H1 (cell line): ENCODE measurements at regions not wholly inside any gene's neighbourhood (a gene's known extent, or its start where the extent isn't known, plus 50 kb on each side); places are given as distances from the start of the nearest gene placed in this dataset.

Source experiments
- CTCF ChIA-PET: fragments of 300-600 bp; sonication (Branson Sonifier 250); formaldehyde crosslinking; loops from one replicate; lab custom pipeline; 2021; ENCODE audit not compliant: partially characterized antibody; lab: Charles Lee
- POLR2A ChIA-PET: fragments of 300-600 bp; sonication (Branson Sonifier 250); formaldehyde crosslinking; loops from one replicate; lab custom pipeline; 2021; ENCODE audit warnings: inconsistent platforms; ENCODE audit not compliant: partially characterized antibody; lab: Charles Lee
- DNase-seq, 2 experiments: peaks; one replicate each; pipeline versions ENCODE4 v3.0.0 to v3.0.0-alpha.2; 2010 to 2022; ENCODE audit warnings: low spot score in 2 of 2, low read depth in 1 of 2, mixed read lengths in 1 of 2
- FAIRE-seq: peaks from 2 replicates; lab custom pipeline; 2011; peaks lifted over from hg19 to GRCh38; lab: Jason Lieb, UNC
- H2AFZ ChIP-seq: 2 replicates; pipeline ENCODE4 v1.8.1; 2012; ENCODE audit warnings: low read length, inconsistent platforms
- H2AK5ac ChIP-seq: 2 replicates; pipeline ENCODE4 v1.6.1; 2013; ENCODE audit warnings: low read depth, low read length
- H2BK120ac ChIP-seq: replicated peaks from 2 replicates; pipeline ENCODE3; 2013; ENCODE audit warnings: low read depth, low read length, inconsistent platforms
- H2BK12ac ChIP-seq: 2 replicates; pipeline ENCODE4 v1.6.1; 2013; ENCODE audit warnings: low read depth, low read length
- H2BK15ac ChIP-seq: 2 replicates; pipeline ENCODE4 v1.6.1; 2013; ENCODE audit warnings: low read length
- H2BK20ac ChIP-seq: 2 replicates; pipeline ENCODE4 v1.6.1; 2013; ENCODE audit warnings: low read length
- H2BK5ac ChIP-seq: 2 replicates; pipeline ENCODE4 v1.6.1; 2013; ENCODE audit warnings: low read depth, low read length
- H3K14ac ChIP-seq: 2 replicates; pipeline ENCODE4 v1.6.1; 2013; ENCODE audit warnings: inconsistent platforms; ENCODE audit not compliant: insufficient read length
- H3K18ac ChIP-seq: 2 replicates; pipeline ENCODE4 v1.6.1; 2013; ENCODE audit warnings: low read length; ENCODE audit errors: extremely low read depth
- H3K23ac ChIP-seq: 2 replicates; pipeline ENCODE4 v1.6.1; 2013; ENCODE audit warnings: inconsistent platforms; ENCODE audit not compliant: insufficient read length
- H3K23me2 ChIP-seq: 2 replicates; pipeline ENCODE4 v1.6.1; 2013; ENCODE audit warnings: low read depth, low read length
- H3K27ac ChIP-seq: 2 replicates; pipeline ENCODE4 v1.6.1; 2011; ENCODE audit warnings: low read depth, low read length, inconsistent platforms
- H3K27me3 ChIP-seq, 4 experiments: replicated peaks in 1 of 4; 1 replicate in 1 of 4; 2 replicates in 3 of 4; pipeline versions ENCODE4 v1.6.1 to v1.8.1; 2011 to 2013; ENCODE audit warnings: low read length in 3 of 4, mild to moderate bottlenecking in 3 of 4, inconsistent platforms in 2 of 4, mixed read lengths in 2 of 4, moderate library complexity in 1 of 4; ENCODE audit not compliant: control insufficient read depth in 3 of 4, insufficient read depth in 3 of 4; ENCODE audit errors: extremely low read depth in 1 of 4
- H3K36me3 ChIP-seq, 4 experiments: 2 replicates each; pipeline versions ENCODE4 v1.6.1 to v1.8.1; 2011 to 2013; ENCODE audit warnings: mild to moderate bottlenecking in 4 of 4, low read length in 3 of 4, moderate library complexity in 2 of 4, control low read depth in 1 of 4, inconsistent platforms in 1 of 4; ENCODE audit not compliant: insufficient read depth in 4 of 4, control insufficient read depth in 2 of 4
- H3K4ac ChIP-seq: replicated peaks from 2 replicates; pipeline ENCODE3; 2013; ENCODE audit warnings: low read length, low read depth, mixed read lengths, inconsistent platforms; ENCODE audit not compliant: insufficient read length
- H3K4me1 ChIP-seq, 4 experiments: replicated peaks in 1 of 4; 1 replicate in 1 of 4; 2 replicates in 3 of 4; pipeline versions ENCODE4 v1.6.1 to v1.8.1; 2011 to 2013; ENCODE audit warnings: low read length in 3 of 4, inconsistent platforms in 2 of 4, mixed read lengths in 1 of 4; ENCODE audit not compliant: insufficient read depth in 4 of 4, control insufficient read depth in 3 of 4
- H3K4me2 ChIP-seq, 2 experiments: 2 replicates each; pipeline versions ENCODE4 v1.6.1 to v1.8.1; 2011 to 2013; ENCODE audit warnings: low read depth in 2 of 2, low read length in 2 of 2, control low read depth in 1 of 2, inconsistent platforms in 1 of 2, mild to moderate bottlenecking in 1 of 2; ENCODE audit not compliant: insufficient read depth in 1 of 2
- H3K4me3 ChIP-seq, 4 experiments: fragments of 200-600, 300-600 bp in 1 of 4; sonication (generic), shearing (Covaris generic), sonication (Bioruptor Twin) in 1 of 4; 2 replicates each; pipeline versions ENCODE4 v1.5.1 to v1.8.1; 2011 to 2016; ENCODE audit warnings: low read length in 4 of 4, low read depth in 3 of 4, control low read depth in 2 of 4, inconsistent platforms in 2 of 4, mild to moderate bottlenecking in 2 of 4, mixed read lengths in 1 of 4, moderate library complexity in 1 of 4; ENCODE audit not compliant: insufficient read depth in 2 of 4; ENCODE audit errors: extremely low read depth in 1 of 4
- H3K56ac ChIP-seq: replicated peaks from 2 replicates; pipeline ENCODE3; 2013; ENCODE audit warnings: low read depth, mild to moderate bottlenecking, mixed read lengths, low read length, inconsistent platforms; ENCODE audit not compliant: insufficient read length
- H3K79me1 ChIP-seq: 2 replicates; pipeline ENCODE4 v1.6.1; 2013; ENCODE audit warnings: low read depth, low read length, control low read depth
- H3K79me2 ChIP-seq, 2 experiments: 2 replicates each; pipeline versions ENCODE4 v1.6.1 to v1.8.1; 2012 to 2013; ENCODE audit warnings: low read length in 2 of 2, mild to moderate bottlenecking in 2 of 2, inconsistent platforms in 1 of 2; ENCODE audit not compliant: insufficient read depth in 2 of 2, control insufficient read depth in 1 of 2
- H3K9ac ChIP-seq, 4 experiments: replicated peaks in 1 of 4; 1 replicate in 1 of 4; 2 replicates in 3 of 4; pipeline versions ENCODE4 v1.6.1 to v1.8.1; 2011 to 2013; ENCODE audit warnings: low read depth in 3 of 4, low read length in 3 of 4, control low read depth in 2 of 4, mild to moderate bottlenecking in 2 of 4, moderate library complexity in 2 of 4, inconsistent platforms in 1 of 4; ENCODE audit errors: extremely low read depth in 1 of 4
- H3K9me3 ChIP-seq, 2 experiments: 2 replicates each; pipeline versions ENCODE4 v1.6.1 to v1.8.1; 2012 to 2013; ENCODE audit warnings: mild to moderate bottlenecking in 2 of 2, moderate library complexity in 2 of 2, control low read depth in 1 of 2, inconsistent platforms in 1 of 2, low read depth in 1 of 2, low read length in 1 of 2, mixed read lengths in 1 of 2; ENCODE audit not compliant: insufficient read depth in 2 of 2
- H4K20me1 ChIP-seq, 2 experiments: replicated peaks in 1 of 2; 2 replicates each; pipeline versions ENCODE3 to v1.8.1; 2011 to 2013; ENCODE audit warnings: inconsistent platforms in 2 of 2, low read length in 2 of 2, mild to moderate bottlenecking in 1 of 2; ENCODE audit not compliant: insufficient read depth in 2 of 2, control insufficient read depth in 1 of 2
- H4K5ac ChIP-seq: 2 replicates; pipeline ENCODE4 v1.6.1; 2013; ENCODE audit warnings: low read length, low read depth, mixed read lengths, inconsistent platforms; ENCODE audit not compliant: insufficient read length
- H4K8ac ChIP-seq: 2 replicates; pipeline ENCODE4 v1.8.0; 2013; ENCODE audit warnings: mild to moderate bottlenecking, moderate library complexity, low read length, inconsistent platforms; ENCODE audit not compliant: insufficient read depth; ENCODE audit errors: extremely low read depth
- H4K91ac ChIP-seq: replicated peaks from 2 replicates; pipeline ENCODE3; 2013; ENCODE audit warnings: low read length, mixed read lengths, inconsistent platforms; ENCODE audit not compliant: insufficient read length
- CREB1 ChIP-seq: IDR thresholded peaks from 2 replicates; pipeline ENCODE4 v1.6.1; 2012; ENCODE audit warnings: inconsistent platforms
- CTBP2 ChIP-seq: IDR thresholded peaks from 2 replicates; pipeline ENCODE4 v1.7.0; 2011; ENCODE audit warnings: borderline replicate concordance, mild to moderate bottlenecking, moderate library complexity, mixed read lengths, low read length; ENCODE audit not compliant: insufficient read depth, insufficient read length
- EZH2 ChIP-seq: fragments of 200-600 bp; sonication (generic); IDR thresholded peaks from 2 replicates; pipeline ENCODE4 v1.7.1; 2012; ENCODE audit warnings: low read depth, mild to moderate bottlenecking, moderate library complexity, low read length, inconsistent platforms; ENCODE audit not compliant: severe bottlenecking
- GABPA ChIP-seq: IDR thresholded peaks from 2 replicates; pipeline ENCODE4 v1.6.1; 2011; ENCODE audit warnings: mild to moderate bottlenecking, low read length, moderate library complexity, borderline replicate concordance; ENCODE audit not compliant: insufficient read depth
- HDAC6 ChIP-seq: IDR thresholded peaks from one replicate; pipeline ENCODE4 v1.7.1; 2012; ENCODE audit warnings: low read depth, mild to moderate bottlenecking, inconsistent platforms, low read length, moderate library complexity
- RAD21 ChIP-seq, 2 experiments: IDR thresholded peaks in 1 of 2; conservative IDR thresholded peaks in 1 of 2; 2 replicates each; pipeline ENCODE4 v1.6.1; 2011; ENCODE audit warnings: low read depth in 2 of 2, low read length in 2 of 2, improper control_type of control experiment in 1 of 2, inconsistent platforms in 1 of 2, mild to moderate bottlenecking in 1 of 2, moderate library complexity in 1 of 2
- RFX5 ChIP-seq: IDR thresholded peaks from 2 replicates; pipeline ENCODE4 v1.6.1; 2011; ENCODE audit warnings: low read depth, low read length, improper control_type of control experiment, borderline replicate concordance
- RNF2 ChIP-seq: fragments of 200-900, 300-1000 bp; sonication (generic); IDR thresholded peaks from 2 replicates; pipeline ENCODE4 v1.7.1; 2016; ENCODE audit warnings: borderline replicate concordance, low read depth, mild to moderate bottlenecking, antibody characterized with exemption, low read length; ENCODE audit not compliant: poor library complexity, severe bottlenecking; ENCODE audit errors: missing control alignments
- SP2 ChIP-seq: IDR thresholded peaks from 2 replicates; pipeline ENCODE4 v1.6.1; 2012; ENCODE audit warnings: mild to moderate bottlenecking, low read length, inconsistent platforms
- WGBS, 2 experiments: shearing (Covaris generic) in 1 of 2; methylation state at CpG; one replicate each; pipeline versions ENCODE4 v1.1.6 to v1.1.7; 2013 to 2015; ENCODE audit warnings: low lambda C conversion rate in 2 of 2, mixed read lengths in 2 of 2, inconsistent platforms in 1 of 2, low coverage in 1 of 2, missing lambda C conversion rate in 1 of 2; ENCODE audit not compliant: insufficient replicate concordance in 2 of 2, insufficient coverage in 1 of 2, insufficient read length in 1 of 2; ENCODE audit errors: extremely low coverage in 1 of 2, missing lambda C conversion rate in 1 of 2; 5-methylcytosine and 5-hydroxymethylcytosine counted together
- TF ChIP-seq, protein P1 (sequence below), 3 experiments: IDR thresholded peaks; 1 replicate in 2 of 3; 2 replicates in 1 of 3; pipeline versions ENCODE4 v1.5.1 to v1.6.1; 2011; ENCODE audit warnings: low read length in 3 of 3, mild to moderate bottlenecking in 3 of 3, inconsistent platforms in 2 of 3, low read depth in 1 of 3, moderate library complexity in 1 of 3; ENCODE audit not compliant: insufficient read depth in 1 of 3; ENCODE audit errors: control extremely low read depth in 1 of 3

DNA sequence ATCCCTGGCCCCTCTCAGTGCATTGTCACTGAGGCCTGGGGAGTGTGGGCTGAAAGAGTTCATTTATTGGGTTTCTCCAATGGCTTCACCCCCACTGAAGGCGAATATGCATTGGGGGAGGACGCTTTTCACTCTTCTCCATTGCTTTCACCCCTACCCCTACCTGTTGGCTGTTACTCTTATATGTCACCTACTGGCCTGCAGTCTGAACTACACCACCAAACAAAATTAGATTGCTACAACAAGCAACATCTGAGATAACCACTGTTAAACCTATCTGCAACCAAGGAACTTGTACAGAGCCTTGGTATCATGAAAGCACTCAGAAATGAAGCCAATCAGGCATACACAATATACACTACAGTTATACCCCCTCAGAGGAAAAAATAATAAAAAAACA, 203.7 kb downstream of the REEP3 start:
- Histone ChIP-seq H3K4me2 (no peak overlapping the region), H4K5ac (no peak overlapping the region)
- no peak for DNase-seq

More for the DNA sequence above, 203.7 kb downstream of the REEP3 start:
- WGBS, 2 experiments: 77% methylated on average over 2 of the region's 2 CpGs; no CpG with 5 or more reads in 1 of the 2 experiments
- Histone ChIP-seq H2BK20ac (no peak overlapping the region), H3K4me1 (no peaks in the 10 kb centered on the region; a peak in 1 of 7 replicates), H4K8ac (no peak overlapping the region), H2BK5ac (no peak overlapping the region), H2AK5ac (no peak overlapping the region), H3K14ac (no peak overlapping the region), H3K56ac (no peak overlapping the region), H3K79me2 (no peaks in the 10 kb centered on the region), H2AFZ (no peak overlapping the region), H3K18ac (no peak overlapping the region), H4K91ac (no peak overlapping the region), H3K27ac (no peak overlapping the region), H2BK12ac (no peak overlapping the region), H3K4ac (no peak overlapping the region), H3K9me3 (no peaks in the 10 kb centered on the region), H3K36me3 (no peaks in the 10 kb centered on the region), H3K4me3 (no peak overlapping the region), H2BK15ac (no peak overlapping the region), H3K79me1 (no peaks in the 10 kb centered on the region), H3K9ac (no peak overlapping the region), H3K27me3 (no peaks in the 10 kb centered on the region), H3K23ac (no peak overlapping the region), H4K20me1 (no peaks in the 10 kb centered on the region), H3K23me2 (no peaks in the 10 kb centered on the region), H2BK120ac (no peak overlapping the region)
- ChIA-PET CTCF (interaction anchor here (0.6 to 3.8 kb wide), 3 partner anchors 95 to 619 kb away, joined by 3 to 18 read pairs (median 3); no protein-coding TSS in a partner anchor), POLR2A (no interaction called here)
- no peak for FAIRE-seq
- no peak for TF ChIP-seq CREB1
- TF ChIP-seq RFX5: no peak
- TF ChIP-seq, protein P1, sequence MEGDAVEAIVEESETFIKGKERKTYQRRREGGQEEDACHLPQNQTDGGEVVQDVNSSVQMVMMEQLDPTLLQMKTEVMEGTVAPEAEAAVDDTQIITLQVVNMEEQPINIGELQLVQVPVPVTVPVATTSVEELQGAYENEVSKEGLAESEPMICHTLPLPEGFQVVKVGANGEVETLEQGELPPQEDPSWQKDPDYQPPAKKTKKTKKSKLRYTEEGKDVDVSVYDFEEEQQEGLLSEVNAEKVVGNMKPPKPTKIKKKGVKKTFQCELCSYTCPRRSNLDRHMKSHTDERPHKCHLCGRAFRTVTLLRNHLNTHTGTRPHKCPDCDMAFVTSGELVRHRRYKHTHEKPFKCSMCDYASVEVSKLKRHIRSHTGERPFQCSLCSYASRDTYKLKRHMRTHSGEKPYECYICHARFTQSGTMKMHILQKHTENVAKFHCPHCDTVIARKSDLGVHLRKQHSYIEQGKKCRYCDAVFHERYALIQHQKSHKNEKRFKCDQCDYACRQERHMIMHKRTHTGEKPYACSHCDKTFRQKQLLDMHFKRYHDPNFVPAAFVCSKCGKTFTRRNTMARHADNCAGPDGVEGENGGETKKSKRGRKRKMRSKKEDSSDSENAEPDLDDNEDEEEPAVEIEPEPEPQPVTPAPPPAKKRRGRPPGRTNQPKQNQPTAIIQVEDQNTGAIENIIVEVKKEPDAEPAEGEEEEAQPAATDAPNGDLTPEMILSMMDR (IDR thresholded peaks at IDR 0.05; ENCODE audit: control extremely low read depth in 1 of 3, insufficient read depth in 1 of 3, low read depth in 1 of 3, low read length in 3 of 3): peak in 2 of 3 experiments; percentile 16 to 40; a peak in 1 of 4 replicates
- TF ChIP-seq EZH2: no peak
- no peak for TF ChIP-seq RNF2
- TF ChIP-seq CTBP2: no peak
- TF ChIP-seq GABPA: no peak
- TF ChIP-seq RAD21 (IDR thresholded peaks at IDR 0.05 in 1 of 2, conservative IDR thresholded peaks at IDR 0.05 in 1 of 2; ENCODE audit: low read depth in 2 of 2, low read length in 2 of 2): peak; percentile 28 to 54
- TF ChIP-seq HDAC6: no peak
- TF ChIP-seq SP2: no peak
